Fibroblast of mammary gland (primary cell): ENCODE measurements at regions not wholly inside any gene's neighbourhood (a gene's known extent, or its start where the extent isn't known, plus 50 kb on each side); places are given as distances from the start of the nearest gene placed in this dataset.
A peak's percentile ranks its signal among the peaks of the same experiment; 100 is the strongest.

ENCODE experiments used
- DNase-seq: peaks from one replicate; pipeline ENCODE4 v3.0.0-alpha.2; 2010; ENCODE audit warnings: low read depth
- H3K4me3 ChIP-seq: 2 replicates; pipeline ENCODE4 v1.5.1; 2011; ENCODE audit warnings: low read depth, mild to moderate bottlenecking, low read length, moderate library complexity; ENCODE audit not compliant: control insufficient read depth
- CTCF ChIP-seq: conservative IDR thresholded peaks from 2 replicates; pipeline ENCODE4 v1.5.1; 2011; ENCODE audit warnings: low read depth, low read length, inconsistent platforms; ENCODE audit not compliant: control insufficient read depth, insufficient read depth

- DNase-seq: no peak
- H3K4me3 ChIP-seq: no peak overlapping the region
- TF ChIP-seq CTCF: no peak
Observed at GRCh38 chr2:190800528-190800927, 80.1 kb upstream of the GLS start.

- DNase-seq: no peak
- no peak for TF ChIP-seq CTCF
- no peak overlapping the region for H3K4me3 ChIP-seq
Observed at GRCh38 chr2:190802129-190802528, 78.5 kb upstream of the GLS start.

- no peak overlapping the region for H3K4me3 ChIP-seq
- TF ChIP-seq CTCF: no peak
- DNase-seq: no peak
Observed at GRCh38 chr2:190802626-190803209, 77.9 kb upstream of the GLS start.

- peak; percentile 69 for TF ChIP-seq CTCF
- DNase-seq: peak; percentile 51
- no peak overlapping the region for H3K4me3 ChIP-seq
Observed at GRCh38 chr2:190804182-190804795, 76.3 kb upstream of the GLS start.

GRCh38 chr2:190805126-190805525 is 75.5 kb upstream of the GLS start:
- TF ChIP-seq CTCF: no peak
- no peak for DNase-seq
- H3K4me3 ChIP-seq: no peak overlapping the region

GRCh38 chr2:190805843-190806242 is 74.8 kb upstream of the GLS start:
- no peak for TF ChIP-seq CTCF

More at GRCh38 chr2:190805843-190806242, 74.8 kb upstream of the GLS start:
- DNase-seq: no peak
- H3K4me3 ChIP-seq: no peak overlapping the region
